ENCODE measurements at regions not wholly inside any gene's neighbourhood (a gene's known extent, or its start where the extent isn't known, plus 50 kb on each side); places are given as distances from the start of the nearest gene placed in this dataset.

DNA sequence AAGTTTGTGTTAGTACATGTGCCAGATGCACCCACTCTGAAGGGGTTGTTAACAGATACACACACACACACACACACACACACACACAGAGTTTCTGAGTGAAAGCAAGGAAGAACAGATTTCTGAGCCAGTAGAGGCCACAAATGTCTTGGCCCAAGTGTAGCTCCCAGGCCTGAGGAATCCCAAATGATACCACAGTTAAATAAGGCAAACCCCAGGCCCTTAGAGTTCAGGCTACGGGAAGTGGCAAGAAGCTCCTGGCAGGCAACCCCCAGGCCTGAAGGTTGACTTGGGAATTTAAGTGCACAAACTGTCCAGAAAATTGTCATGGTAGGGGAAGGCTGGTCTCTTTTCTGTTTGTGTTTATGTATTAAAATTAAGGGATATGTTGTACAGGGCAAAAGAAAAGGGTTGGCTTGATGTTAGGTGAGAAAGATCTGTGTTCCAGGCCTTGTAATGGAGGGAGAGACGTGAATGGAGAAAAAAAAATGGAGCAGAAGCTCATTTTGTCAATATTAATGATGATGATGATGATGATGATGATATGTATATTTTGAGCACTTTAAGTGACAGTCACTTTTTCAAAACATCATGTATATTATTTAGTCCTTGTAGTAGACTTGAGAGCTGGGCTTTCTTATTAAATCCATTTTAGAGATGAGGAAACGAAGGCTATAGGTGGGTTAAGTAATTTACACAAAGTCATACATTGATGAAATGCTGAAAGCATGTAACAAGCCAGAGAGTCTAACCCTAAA lies 317.0 kb upstream of the JAG1 start:
- no peaks in the 10 kb centered on the region for H3K36me3 ChIP-seq (ENCODE audit: insufficient read depth, low read length)
- no peak overlapping the region for H3K4me3 ChIP-seq (ENCODE audit: low read length)
- H3K9me3 ChIP-seq (ENCODE audit: low read length) = no peaks in the 10 kb centered on the region
- no peak overlapping the region for H3K4me2 ChIP-seq (ENCODE audit: low read depth, low read length, poor library complexity, severe bottlenecking)
- no peaks in the 10 kb centered on the region for H3K9me2 ChIP-seq (replicated peaks; ENCODE audit: insufficient read depth, low read length)
- no peaks in the 10 kb centered on the region for H3K79me2 ChIP-seq (ENCODE audit: low read length)
- no peak overlapping the region for H2AFZ ChIP-seq (ENCODE audit: low read length)
- no peak overlapping the region for H3K27ac ChIP-seq (ENCODE audit: low read length)
- DNase-seq = no peak
- no peak overlapping the region for H3K9ac ChIP-seq (ENCODE audit: low read length)
- no peaks in the 10 kb centered on the region for H3K4me1 ChIP-seq (ENCODE audit: low read length)
- H3K27me3 ChIP-seq (ENCODE audit: low read length) = 0 out of 2 replicates have a peak, but pooled peaks cover 3% of the 10 kb centered on the region
- H4K20me1 ChIP-seq (ENCODE audit: insufficient read depth, low read depth, low read length) = no peaks in the 10 kb centered on the region

DNA sequence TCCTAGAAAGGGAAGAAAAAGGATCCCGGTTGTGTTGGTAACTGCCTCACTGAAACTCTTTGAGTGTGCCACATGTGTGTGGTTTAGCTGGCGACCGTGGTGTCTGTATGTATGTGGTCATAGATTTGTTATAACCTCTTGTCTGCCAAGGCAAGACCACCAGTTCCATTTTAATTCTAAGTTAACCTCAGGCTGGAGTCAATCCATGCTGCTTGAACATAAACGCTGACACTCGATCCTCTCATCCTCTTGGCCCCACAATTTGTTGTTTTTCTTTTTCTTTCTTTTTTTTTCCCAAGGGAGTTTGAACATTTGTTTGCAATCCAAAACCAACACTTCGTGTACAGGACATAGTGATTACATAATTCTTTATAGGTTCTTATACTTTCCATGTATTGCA lies 318.9 kb upstream of the JAG1 start:
- H4K20me1 ChIP-seq (ENCODE audit: insufficient read depth, low read depth, low read length) = no peaks in the 10 kb centered on the region
- DNase-seq = no peak
- H3K36me3 ChIP-seq (ENCODE audit: insufficient read depth, low read length) = no peaks in the 10 kb centered on the region
- H3K9me3 ChIP-seq (ENCODE audit: low read length) = no peaks in the 10 kb centered on the region
- no peak overlapping the region for H3K4me3 ChIP-seq (ENCODE audit: low read length)
- no peaks in the 10 kb centered on the region for H3K79me2 ChIP-seq (ENCODE audit: low read length)
- H2AFZ ChIP-seq (ENCODE audit: low read length) = no peak overlapping the region
- H3K9me2 ChIP-seq (replicated peaks; ENCODE audit: insufficient read depth, low read length) = no peaks in the 10 kb centered on the region
- H3K4me2 ChIP-seq (ENCODE audit: low read depth, low read length, poor library complexity, severe bottlenecking) = no peak overlapping the region
- H3K9ac ChIP-seq (ENCODE audit: low read length) = no peak overlapping the region
- no peaks in the 10 kb centered on the region for H3K27me3 ChIP-seq (ENCODE audit: low read length)
- no peaks in the 10 kb centered on the region for H3K4me1 ChIP-seq (ENCODE audit: low read length)
- no peak overlapping the region for H3K27ac ChIP-seq (ENCODE audit: low read length)

DNA sequence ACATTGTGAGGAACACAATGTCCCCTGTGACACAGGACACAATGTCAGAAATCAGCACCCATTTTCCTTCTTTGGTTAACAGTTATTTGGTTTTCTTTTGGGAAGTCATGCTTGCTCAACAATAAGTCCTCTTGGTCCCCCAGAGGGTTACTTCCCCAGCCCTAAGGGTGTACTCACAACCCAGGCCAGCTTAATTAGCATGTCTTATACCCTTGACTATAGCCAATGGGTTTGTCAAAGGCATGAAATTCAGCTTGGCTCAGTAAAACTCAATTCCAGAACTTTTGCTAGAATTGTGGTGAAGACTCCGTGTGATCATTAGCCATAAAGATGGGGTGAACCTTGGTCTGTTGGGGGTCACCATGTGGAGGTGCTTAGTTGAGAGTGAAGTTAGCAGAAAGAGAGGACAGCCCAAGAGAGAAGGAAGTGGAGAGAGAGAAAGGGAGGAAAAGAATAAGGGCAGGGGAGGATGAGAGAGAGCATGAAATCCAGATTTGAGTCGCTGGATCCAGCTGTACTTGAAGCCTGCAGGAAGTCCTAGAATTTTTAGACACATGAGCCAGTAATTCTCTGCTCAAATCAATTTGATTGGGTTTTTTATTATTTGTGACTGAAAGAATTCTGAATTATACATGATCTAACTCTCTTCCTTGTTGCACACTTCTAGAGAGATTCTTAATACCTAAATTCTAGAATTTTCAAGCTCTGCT lies 321.3 kb upstream of the JAG1 start:
- Histone ChIP-seq H3K79me2 (ENCODE audit: low read length) (no peaks in the 10 kb centered on the region), H3K27ac (ENCODE audit: low read length) (no peak overlapping the region), H3K4me2 (ENCODE audit: low read depth, low read length, poor library complexity, severe bottlenecking) (no peak overlapping the region), H3K4me3 (ENCODE audit: low read length) (no peak overlapping the region), H3K36me3 (ENCODE audit: insufficient read depth, low read length) (no peaks in the 10 kb centered on the region), H3K9me3 (ENCODE audit: low read length) (no peaks in the 10 kb centered on the region), H3K9ac (ENCODE audit: low read length) (no peak overlapping the region), H4K20me1 (ENCODE audit: insufficient read depth, low read depth, low read length) (no peaks in the 10 kb centered on the region), H3K27me3 (ENCODE audit: low read length) (no peaks in the 10 kb centered on the region), H3K4me1 (ENCODE audit: low read length) (no peaks in the 10 kb centered on the region), H2AFZ (ENCODE audit: low read length) (no peak overlapping the region), H3K9me2 (replicated peaks; ENCODE audit: insufficient read depth, low read length) (no peaks in the 10 kb centered on the region)
- DNase-seq = no peak

DNA sequence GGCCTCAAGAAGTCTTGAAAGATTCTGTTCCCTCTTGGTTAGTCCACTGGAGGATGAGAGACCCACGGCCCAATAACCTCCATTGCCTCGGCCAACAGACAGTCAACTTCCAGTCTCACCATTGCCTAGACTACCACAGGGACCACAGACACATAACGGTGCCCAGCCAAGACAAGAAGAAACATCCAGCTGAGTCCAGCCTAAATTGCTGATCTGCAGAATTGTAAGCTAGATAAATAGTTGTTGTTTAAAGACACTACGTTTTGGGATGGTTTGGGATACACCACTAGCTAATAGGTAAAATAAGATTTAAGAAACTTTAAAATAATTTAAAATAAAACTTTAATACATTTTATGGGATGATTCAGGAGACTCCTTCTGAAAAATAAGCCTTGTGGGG lies 324.7 kb upstream of the JAG1 start:
- no peak for DNase-seq
- Histone ChIP-seq H4K20me1 (ENCODE audit: insufficient read depth, low read depth, low read length) (no peaks in the 10 kb centered on the region), H3K4me3 (ENCODE audit: low read length) (no peak overlapping the region), H3K9ac (ENCODE audit: low read length) (no peak overlapping the region), H3K36me3 (ENCODE audit: insufficient read depth, low read length) (no peaks in the 10 kb centered on the region), H3K9me3 (ENCODE audit: low read length) (no peaks in the 10 kb centered on the region), H3K27me3 (ENCODE audit: low read length) (no peaks in the 10 kb centered on the region), H3K4me1 (ENCODE audit: low read length) (no peaks in the 10 kb centered on the region), H3K79me2 (ENCODE audit: low read length) (no peaks in the 10 kb centered on the region), H3K27ac (ENCODE audit: low read length) (no peak overlapping the region), H2AFZ (ENCODE audit: low read length) (no peak overlapping the region), H3K4me2 (ENCODE audit: low read depth, low read length, poor library complexity, severe bottlenecking) (no peak overlapping the region), H3K9me2 (replicated peaks; ENCODE audit: insufficient read depth, low read length) (no peaks in the 10 kb centered on the region)

DNA sequence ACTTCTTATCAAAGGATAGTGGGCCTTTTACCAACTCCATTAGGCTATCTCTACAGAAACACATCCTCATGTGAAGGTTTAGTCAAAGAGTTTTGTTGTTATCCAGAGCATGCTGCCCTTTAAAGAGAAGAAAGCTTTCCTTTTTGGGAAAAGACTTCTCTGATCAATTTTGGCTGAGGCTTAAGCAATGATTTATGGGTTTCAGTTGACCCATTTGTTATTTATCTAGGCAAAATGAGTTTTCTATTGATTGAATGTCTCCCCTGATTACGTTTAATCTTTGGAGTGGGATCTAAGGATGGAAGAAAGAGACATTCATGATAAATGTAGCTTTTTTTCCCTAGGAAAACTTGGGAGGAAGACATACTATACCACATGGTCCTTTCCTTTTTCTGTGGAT lies 326.6 kb upstream of the JAG1 start:
- H3K4me3 ChIP-seq (ENCODE audit: low read length) = no peak overlapping the region
- H3K9me2 ChIP-seq (replicated peaks; ENCODE audit: insufficient read depth, low read length) = no peaks in the 10 kb centered on the region
- H3K36me3 ChIP-seq (ENCODE audit: insufficient read depth, low read length) = no peaks in the 10 kb centered on the region
- H2AFZ ChIP-seq (ENCODE audit: low read length) = no peak overlapping the region
- no peak for DNase-seq
- no peaks in the 10 kb centered on the region for H3K4me1 ChIP-seq (ENCODE audit: low read length)
- H3K4me2 ChIP-seq (ENCODE audit: low read depth, low read length, poor library complexity, severe bottlenecking) = no peak overlapping the region
- no peak overlapping the region for H3K27ac ChIP-seq (ENCODE audit: low read length)
- no peaks in the 10 kb centered on the region for H3K27me3 ChIP-seq (ENCODE audit: low read length)
- H3K9ac ChIP-seq (ENCODE audit: low read length) = no peak overlapping the region
- no peaks in the 10 kb centered on the region for H3K9me3 ChIP-seq (ENCODE audit: low read length)
- no peaks in the 10 kb centered on the region for H3K79me2 ChIP-seq (ENCODE audit: low read length)
- no peaks in the 10 kb centered on the region for H4K20me1 ChIP-seq (ENCODE audit: insufficient read depth, low read depth, low read length)

DNA sequence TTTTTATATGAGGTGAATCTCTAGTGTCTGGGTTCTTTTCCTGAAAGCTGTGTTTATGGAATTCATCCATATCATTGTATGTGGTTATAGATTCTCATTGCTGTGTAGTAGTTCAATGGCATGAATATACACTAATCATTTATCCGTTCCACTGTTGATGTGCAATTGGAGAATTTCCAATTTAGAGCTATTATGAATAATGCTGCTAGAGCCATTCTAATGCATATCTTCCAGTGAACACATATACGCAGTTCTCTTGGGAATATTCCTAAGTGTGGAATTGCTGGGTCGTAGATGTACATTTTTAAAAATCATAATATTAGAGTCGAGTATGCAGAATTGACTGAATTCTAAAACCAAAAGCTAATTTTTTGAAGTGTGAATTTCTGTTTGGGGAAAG lies 327.5 kb upstream of the JAG1 start:
- Histone ChIP-seq H3K9me2 (replicated peaks; ENCODE audit: insufficient read depth, low read length) (no peaks in the 10 kb centered on the region), H3K27ac (ENCODE audit: low read length) (no peak overlapping the region), H3K79me2 (ENCODE audit: low read length) (no peaks in the 10 kb centered on the region), H3K4me1 (ENCODE audit: low read length) (no peaks in the 10 kb centered on the region), H4K20me1 (ENCODE audit: insufficient read depth, low read depth, low read length) (no peaks in the 10 kb centered on the region), H3K4me2 (ENCODE audit: low read depth, low read length, poor library complexity, severe bottlenecking) (no peak overlapping the region), H3K27me3 (ENCODE audit: low read length) (no peaks in the 10 kb centered on the region), H3K36me3 (ENCODE audit: insufficient read depth, low read length) (no peaks in the 10 kb centered on the region), H3K9me3 (ENCODE audit: low read length) (no peaks in the 10 kb centered on the region), H3K9ac (ENCODE audit: low read length) (no peak overlapping the region), H3K4me3 (ENCODE audit: low read length) (no peak overlapping the region), H2AFZ (ENCODE audit: low read length) (no peak overlapping the region)
- no peak for DNase-seq

DNA sequence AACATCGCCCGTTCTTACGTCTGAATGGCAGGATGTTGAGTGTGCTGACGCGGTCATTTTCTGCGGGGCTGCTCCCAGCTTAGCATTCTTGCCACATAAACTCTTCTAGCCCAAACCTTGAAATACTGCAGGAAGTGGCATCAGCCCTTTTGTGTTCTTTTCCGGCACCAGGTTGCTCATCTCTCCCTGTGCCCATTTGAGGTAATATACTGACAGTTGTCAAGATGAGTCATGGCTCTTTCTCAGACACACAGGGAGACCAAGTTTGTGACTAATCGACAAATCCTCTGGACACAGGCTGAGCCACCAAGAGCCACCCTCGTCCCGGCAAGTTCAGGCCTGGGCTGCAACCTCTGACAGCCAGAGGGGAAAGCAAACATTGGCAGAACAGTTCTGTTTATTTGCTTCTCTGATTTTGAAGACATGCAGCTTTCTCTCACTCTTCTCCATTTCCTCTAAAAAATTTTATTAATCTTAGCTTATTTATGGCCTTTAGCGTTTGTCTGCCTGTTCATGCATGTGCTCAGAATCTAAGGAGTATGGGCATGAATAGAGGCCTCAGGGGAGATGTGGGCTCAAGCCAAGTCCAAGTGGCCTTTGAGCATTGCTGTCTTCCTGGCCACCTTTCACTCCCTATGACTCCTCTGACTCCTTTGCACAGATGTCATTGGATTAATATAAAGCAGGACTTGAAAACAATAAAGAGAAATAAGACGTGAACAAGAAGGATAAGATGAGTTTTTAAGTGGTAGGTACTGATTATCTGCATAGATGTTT lies 328.2 kb upstream of the JAG1 start:
- Histone ChIP-seq H3K4me1 (ENCODE audit: low read length) (no peaks in the 10 kb centered on the region), H3K4me3 (ENCODE audit: low read length) (no peak overlapping the region), H3K79me2 (ENCODE audit: low read length) (no peaks in the 10 kb centered on the region), H3K9ac (ENCODE audit: low read length) (no peak overlapping the region), H3K27me3 (ENCODE audit: low read length) (no peaks in the 10 kb centered on the region), H3K9me3 (ENCODE audit: low read length) (no peaks in the 10 kb centered on the region), H4K20me1 (ENCODE audit: insufficient read depth, low read depth, low read length) (no peaks in the 10 kb centered on the region), H3K4me2 (ENCODE audit: low read depth, low read length, poor library complexity, severe bottlenecking) (no peak overlapping the region), H3K9me2 (replicated peaks; ENCODE audit: insufficient read depth, low read length) (no peaks in the 10 kb centered on the region), H3K36me3 (ENCODE audit: insufficient read depth, low read length) (no peaks in the 10 kb centered on the region), H2AFZ (ENCODE audit: low read length) (no peak overlapping the region), H3K27ac (ENCODE audit: low read length) (no peak overlapping the region)
- no peak for DNase-seq

DNA sequence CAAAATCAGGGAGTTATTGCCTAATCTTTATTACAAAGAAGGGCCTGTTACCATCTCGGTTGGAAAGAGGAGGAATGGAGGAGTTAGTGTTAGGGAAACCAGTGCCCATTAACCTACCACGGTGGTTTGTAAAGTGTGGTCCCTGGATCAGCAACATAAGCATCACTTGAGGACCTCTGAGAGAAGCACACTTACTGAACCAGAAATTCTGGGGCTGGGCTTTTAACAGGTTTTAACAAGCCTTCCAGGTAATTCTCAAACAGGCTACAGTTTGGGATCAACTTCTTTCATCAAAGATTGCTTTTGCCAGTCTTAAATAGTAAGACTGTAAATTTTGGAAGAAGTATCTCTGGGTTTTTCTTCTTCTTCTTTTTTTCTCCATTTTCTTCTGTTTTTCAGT lies 329.5 kb upstream of the JAG1 start:
- no peak overlapping the region for H3K9ac ChIP-seq (ENCODE audit: low read length)
- no peaks in the 10 kb centered on the region for H3K4me1 ChIP-seq (ENCODE audit: low read length)
- DNase-seq = no peak
- no peak overlapping the region for H3K4me2 ChIP-seq (ENCODE audit: low read depth, low read length, poor library complexity, severe bottlenecking)
- no peak overlapping the region for H3K4me3 ChIP-seq (ENCODE audit: low read length)
- H3K27ac ChIP-seq (ENCODE audit: low read length) = no peak overlapping the region
- H3K9me3 ChIP-seq (ENCODE audit: low read length) = no peaks in the 10 kb centered on the region
- H4K20me1 ChIP-seq (ENCODE audit: insufficient read depth, low read depth, low read length) = no peaks in the 10 kb centered on the region
- H2AFZ ChIP-seq (ENCODE audit: low read length) = no peak overlapping the region
- no peaks in the 10 kb centered on the region for H3K27me3 ChIP-seq (ENCODE audit: low read length)
- no peaks in the 10 kb centered on the region for H3K79me2 ChIP-seq (ENCODE audit: low read length)
- H3K9me2 ChIP-seq (replicated peaks; ENCODE audit: insufficient read depth, low read length) = no peaks in the 10 kb centered on the region
- H3K36me3 ChIP-seq (ENCODE audit: insufficient read depth, low read length) = no peaks in the 10 kb centered on the region
